NT2/D1 (cell line): ENCODE measurements at regions not wholly inside any gene's neighbourhood (a gene's known extent, or its start where the extent isn't known, plus 50 kb on each side); places are given as distances from the start of the nearest gene placed in this dataset.

Source experiments
- SUZ12 ChIP-seq: IDR thresholded peaks from 2 replicates; pipeline ENCODE4 v1.6.1; 2011; ENCODE audit not compliant: insufficient read length, insufficient read depth; ENCODE audit errors: extremely low read depth
- ZNF274 ChIP-seq: IDR thresholded peaks from 2 replicates; pipeline ENCODE4 v1.6.1; 2011; ENCODE audit warnings: mild to moderate bottlenecking, low read depth, low read length

- no peak for TF ChIP-seq SUZ12
- TF ChIP-seq ZNF274: no peak
These were observed 120.4 kb upstream of the KYNU start for GRCh38 chr2:142757111-142757510.
